ENCODE measurements at regions not wholly inside any gene's neighbourhood (a gene's known extent, or its start where the extent isn't known, plus 50 kb on each side); places are given as distances from the start of the nearest gene placed in this dataset.
A peak's percentile ranks its signal among the peaks of the same experiment; 100 is the strongest.
"Not testable (repeated sequence)": the region's sequence is repeated elsewhere in the genome, so short reads cannot be mapped to it uniquely, and the experiment has no call there.

- DNase-seq: no peak
Observed at GRCh38 chr13:76829572-76830327, 56.5 kb downstream of the KCTD12 start.

DNA sequence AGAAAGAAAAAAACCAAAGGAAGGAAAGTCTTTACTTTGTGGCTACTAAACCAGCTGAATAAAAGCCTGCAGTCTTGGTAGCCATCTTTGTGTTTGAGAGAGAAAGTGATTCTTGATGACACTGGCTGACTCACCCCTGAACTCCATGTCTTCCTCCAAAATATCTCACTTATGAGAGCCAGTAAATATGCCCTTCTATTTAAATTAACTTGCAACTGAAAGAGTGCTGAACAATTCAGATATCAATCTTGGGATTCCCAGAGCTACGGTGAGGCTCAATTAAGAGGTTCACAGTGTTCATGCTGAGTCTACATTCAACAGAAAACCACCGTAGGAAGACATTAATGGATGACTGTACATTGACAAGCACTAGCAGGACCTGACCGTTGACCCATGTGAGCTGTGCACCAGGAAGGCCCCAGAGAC, 57.9 kb downstream of the KCTD12 start:
- DNase-seq: no peak

GRCh38 chr13:76826527-76826926, 59.7 kb downstream of the KCTD12 start:
- no peak for DNase-seq

DNA sequence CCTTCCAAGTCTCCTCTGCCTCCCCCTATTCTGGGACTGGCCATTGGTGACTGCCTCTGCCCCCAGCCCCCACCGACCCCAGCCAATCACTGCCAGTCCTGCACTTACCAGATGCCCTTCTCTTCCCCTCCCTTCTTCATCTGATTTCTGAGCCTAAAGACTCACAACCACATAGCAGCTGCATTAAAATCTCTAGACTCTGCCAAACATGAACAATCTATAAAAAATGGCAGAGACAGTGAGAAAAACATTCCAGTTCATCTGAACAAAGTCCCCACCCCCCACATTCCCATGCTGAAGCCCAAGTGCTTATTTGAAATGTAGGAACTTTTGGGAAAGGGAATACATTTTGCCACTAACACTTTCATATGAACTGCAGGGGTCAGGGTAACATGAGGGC, 60.8 kb downstream of the KCTD12 start:
- no peak for DNase-seq

- no peak for DNase-seq
Observed at GRCh38 chr13:76823969-76824368, 62.2 kb downstream of the KCTD12 start.

GRCh38 chr13:76822698-76823267, 63.4 kb downstream of the KCTD12 start:
- DNase-seq: no peak

DNA sequence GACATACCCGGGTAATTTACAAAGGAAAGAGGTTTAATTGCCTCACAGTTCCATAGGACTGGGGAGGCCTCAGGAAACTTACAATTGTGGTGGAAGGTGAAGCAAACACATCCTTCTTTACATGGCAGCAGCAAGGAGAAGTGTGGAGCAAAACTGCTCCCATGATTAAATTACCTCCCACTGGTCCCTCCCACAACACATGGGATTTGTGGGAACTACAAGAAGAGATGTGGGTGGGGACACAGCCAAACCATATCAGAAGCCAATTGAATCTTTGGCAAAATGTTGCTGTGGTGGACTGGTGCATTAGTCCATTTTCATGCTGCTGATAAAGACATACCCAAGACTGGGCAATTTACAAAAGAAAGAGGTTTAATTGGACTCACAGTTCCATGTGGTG, 65.0 kb downstream of the KCTD12 start:
- not testable (repeated sequence) for DNase-seq

GRCh38 chr13:76820759-76821158, 65.4 kb downstream of the KCTD12 start:
- no peak for DNase-seq

DNA sequence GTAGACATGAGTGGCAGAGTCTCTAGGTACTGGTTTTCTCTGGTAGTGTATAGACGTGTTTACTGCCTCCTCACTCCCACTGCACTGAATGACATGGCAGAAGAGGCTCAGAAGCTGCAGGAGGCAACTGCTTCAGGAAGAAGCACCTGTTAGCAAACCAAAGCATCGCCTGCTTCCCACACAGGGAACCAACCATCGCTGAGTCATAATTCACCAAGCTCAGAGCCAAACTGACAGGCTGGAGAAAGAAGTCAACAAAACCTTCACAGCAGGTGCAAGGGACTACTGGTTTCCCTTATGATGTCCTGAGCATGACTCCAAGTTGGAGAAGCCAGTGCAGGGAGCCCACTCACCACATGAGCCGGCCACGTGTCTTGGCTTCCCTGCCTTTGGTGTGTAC, 69.8 kb downstream of the KCTD12 start:
- peak; percentile 27 for DNase-seq

DNA sequence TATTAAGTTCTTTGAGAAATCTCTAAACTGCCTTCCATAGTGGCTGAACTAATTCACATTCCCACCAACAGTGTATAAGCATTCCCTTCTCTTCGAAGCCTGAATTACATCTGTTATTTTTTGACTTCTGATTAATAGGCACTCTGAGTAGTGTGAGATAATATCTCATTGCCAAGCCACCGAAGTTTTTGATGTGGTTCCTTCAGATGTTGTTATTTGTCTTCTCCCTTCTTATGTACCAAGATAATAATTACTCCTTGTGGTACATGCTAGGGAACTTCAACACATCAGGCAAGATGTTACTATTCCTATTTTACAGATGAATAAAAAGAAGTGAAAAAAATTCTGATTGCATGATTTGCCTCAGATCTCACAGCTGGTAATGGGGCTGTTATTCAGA, 70.9 kb downstream of the KCTD12 start:
- no peak for DNase-seq

GRCh38 chr13:76813891-76814290, 72.3 kb downstream of the KCTD12 start:
- DNase-seq: no peak

- no peak for DNase-seq
Observed at GRCh38 chr13:76813000-76813691, 73.1 kb downstream of the KCTD12 start.

GRCh38 chr13:76812206-76812897, 73.9 kb downstream of the KCTD12 start:
- no peak for DNase-seq

DNA sequence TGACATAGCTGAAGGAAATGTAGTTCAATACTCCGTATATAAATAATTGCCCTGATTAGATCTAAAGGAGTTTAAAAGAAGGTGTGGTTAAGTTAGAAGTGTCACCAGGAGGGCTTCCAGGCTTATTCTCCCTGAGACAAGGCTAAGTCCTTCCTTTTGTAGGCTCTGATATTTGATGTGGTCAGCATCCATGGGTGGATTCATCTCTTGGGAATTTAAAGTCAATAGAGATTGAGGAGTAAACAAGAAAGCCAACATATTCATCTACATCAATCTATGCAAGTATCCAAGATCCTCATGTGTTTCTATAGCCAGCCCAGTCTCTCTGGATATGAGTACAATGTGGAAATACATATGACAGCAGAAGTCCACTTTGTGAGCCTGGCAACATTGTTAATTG, 76.8 kb downstream of the KCTD12 start:
- DNase-seq: no peak

DNA sequence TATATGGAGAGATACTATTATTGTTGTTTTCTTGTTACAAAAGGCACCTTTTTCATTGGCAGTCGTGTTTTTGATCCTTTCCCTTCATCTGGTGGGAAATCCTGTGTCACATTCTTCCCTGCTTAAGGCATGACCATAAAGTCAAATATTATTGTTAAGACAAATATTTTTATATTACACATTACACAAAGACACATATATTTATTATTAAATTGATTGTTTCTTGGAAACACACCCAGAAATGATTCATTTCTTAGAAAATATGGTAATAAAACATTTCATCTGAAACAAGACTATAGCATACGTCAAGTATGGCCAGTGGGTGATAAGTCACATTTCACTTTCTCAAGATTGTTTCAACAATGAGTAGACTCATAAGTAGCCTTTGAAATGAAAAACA, 77.3 kb downstream of the KCTD12 start:
- no peak for DNase-seq

DNA sequence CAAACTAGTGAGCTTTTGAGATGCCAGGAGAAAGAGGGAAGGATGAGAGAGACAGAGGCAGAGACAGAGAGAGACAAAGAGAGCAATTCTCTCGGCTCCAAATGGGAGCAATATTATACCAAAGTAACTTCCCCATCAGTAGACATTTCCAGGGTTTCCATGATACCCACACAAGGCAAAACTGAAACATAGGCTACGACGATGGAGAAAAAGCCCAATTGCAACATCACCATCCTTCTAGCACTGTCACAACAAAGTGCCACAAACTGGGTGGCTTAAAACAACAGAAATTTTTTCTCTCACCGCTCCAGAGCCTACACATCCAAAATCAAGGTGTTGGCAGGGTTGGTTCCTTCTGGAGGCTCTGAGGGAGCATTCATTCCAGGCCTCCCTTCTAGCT, 81.4 kb downstream of the KCTD12 start:
- no peak for DNase-seq

- DNase-seq: no peak
Observed at GRCh38 chr13:76803831-76804230, 82.4 kb downstream of the KCTD12 start.

- DNase-seq: no peak
Observed at GRCh38 chr13:76800943-76801342, 85.3 kb downstream of the KCTD12 start.

GRCh38 chr13:76799696-76800095, 86.5 kb downstream of the KCTD12 start:
- peak; percentile 47 for DNase-seq

- no peak for DNase-seq
Observed at GRCh38 chr13:76798037-76798436, 88.2 kb downstream of the KCTD12 start.

DNA sequence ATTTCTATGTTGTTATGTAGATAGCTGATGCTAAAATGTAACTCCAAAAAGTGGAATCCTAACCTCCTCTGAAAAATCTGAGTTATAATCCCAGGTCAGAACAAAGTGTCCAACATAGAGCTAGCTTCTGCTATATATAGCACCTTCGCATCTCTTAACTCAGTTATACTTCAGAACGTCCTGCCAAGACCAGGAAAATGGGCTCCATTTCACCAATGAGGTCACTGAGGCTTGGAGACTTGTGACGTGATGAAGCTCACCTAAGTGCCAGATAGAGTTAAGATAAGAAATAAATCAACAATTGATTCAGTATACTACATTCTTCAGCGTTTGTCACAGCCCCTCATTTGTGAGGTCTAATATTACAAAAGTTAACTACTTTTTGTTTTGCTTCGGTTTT, 88.8 kb downstream of the KCTD12 start:
- DNase-seq: no peak

- no peak for DNase-seq
Observed at GRCh38 chr13:76796851-76797250, 89.4 kb downstream of the KCTD12 start.
